GM18867 (cell line): ENCODE measurements at regions not wholly inside any gene's neighbourhood (a gene's known extent, or its start where the extent isn't known, plus 50 kb on each side); places are given as distances from the start of the nearest gene placed in this dataset.

Experiments used
- ATAC-seq: cut with Tn5 transposase; IDR thresholded peaks from one replicate; pipeline ENCODE4 v1.9.1; 2021; ENCODE audit warnings: mild to moderate bottlenecking, moderate library complexity; ENCODE audit not compliant: unreplicated experiment

GRCh38 chrX:30156880-30157560 lies 58.3 kb upstream of the MAGEB2 start:
- no peak for ATAC-seq

- no peak for ATAC-seq
Observed at GRCh38 chrX:30161043-30161442, 54.3 kb upstream of the MAGEB2 start.
